ENCODE measurements at regions not wholly inside any gene's neighbourhood (a gene's known extent, or its start where the extent isn't known, plus 50 kb on each side); places are given as distances from the start of the nearest gene placed in this dataset.

GRCh38 chr6:43909474-43910148 is 139.6 kb downstream of the VEGFA start (continued):
- TF ChIP-seq, protein P1, sequence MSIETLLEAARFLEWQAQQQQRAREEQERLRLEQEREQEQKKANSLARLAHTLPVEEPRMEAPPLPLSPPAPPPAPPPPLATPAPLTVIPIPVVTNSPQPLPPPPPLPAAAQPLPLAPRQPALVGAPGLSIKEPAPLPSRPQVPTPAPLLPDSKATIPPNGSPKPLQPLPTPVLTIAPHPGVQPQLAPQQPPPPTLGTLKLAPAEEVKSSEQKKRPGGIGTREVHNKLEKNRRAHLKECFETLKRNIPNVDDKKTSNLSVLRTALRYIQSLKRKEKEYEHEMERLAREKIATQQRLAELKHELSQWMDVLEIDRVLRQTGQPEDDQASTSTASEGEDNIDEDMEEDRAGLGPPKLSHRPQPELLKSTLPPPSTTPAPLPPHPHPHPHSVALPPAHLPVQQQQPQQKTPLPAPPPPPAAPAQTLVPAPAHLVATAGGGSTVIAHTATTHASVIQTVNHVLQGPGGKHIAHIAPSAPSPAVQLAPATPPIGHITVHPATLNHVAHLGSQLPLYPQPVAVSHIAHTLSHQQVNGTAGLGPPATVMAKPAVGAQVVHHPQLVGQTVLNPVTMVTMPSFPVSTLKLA (conservative IDR thresholded peaks at IDR 0.05), result no peak
- TF ChIP-seq, protein P2, sequence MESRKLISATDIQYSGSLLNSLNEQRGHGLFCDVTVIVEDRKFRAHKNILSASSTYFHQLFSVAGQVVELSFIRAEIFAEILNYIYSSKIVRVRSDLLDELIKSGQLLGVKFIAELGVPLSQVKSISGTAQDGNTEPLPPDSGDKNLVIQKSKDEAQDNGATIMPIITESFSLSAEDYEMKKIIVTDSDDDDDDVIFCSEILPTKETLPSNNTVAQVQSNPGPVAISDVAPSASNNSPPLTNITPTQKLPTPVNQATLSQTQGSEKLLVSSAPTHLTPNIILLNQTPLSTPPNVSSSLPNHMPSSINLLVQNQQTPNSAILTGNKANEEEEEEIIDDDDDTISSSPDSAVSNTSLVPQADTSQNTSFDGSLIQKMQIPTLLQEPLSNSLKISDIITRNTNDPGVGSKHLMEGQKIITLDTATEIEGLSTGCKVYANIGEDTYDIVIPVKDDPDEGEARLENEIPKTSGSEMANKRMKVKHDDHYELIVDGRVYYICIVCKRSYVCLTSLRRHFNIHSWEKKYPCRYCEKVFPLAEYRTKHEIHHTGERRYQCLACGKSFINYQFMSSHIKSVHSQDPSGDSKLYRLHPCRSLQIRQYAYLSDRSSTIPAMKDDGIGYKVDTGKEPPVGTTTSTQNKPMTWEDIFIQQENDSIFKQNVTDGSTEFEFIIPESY (CRISPR knock-in tag; IDR thresholded peaks at IDR 0.05), result no peak
- 0 out of 2 replicates have a peak, but pooled peaks have one; percentile 18 for TF ChIP-seq ZNF212 (CRISPR knock-in tag; IDR thresholded peaks at IDR 0.05)
- TF ChIP-seq POLR2B (IDR thresholded peaks at IDR 0.05; ENCODE audit: low read depth, partially characterized antibody), result no peak
- TF ChIP-seq, protein P3, sequence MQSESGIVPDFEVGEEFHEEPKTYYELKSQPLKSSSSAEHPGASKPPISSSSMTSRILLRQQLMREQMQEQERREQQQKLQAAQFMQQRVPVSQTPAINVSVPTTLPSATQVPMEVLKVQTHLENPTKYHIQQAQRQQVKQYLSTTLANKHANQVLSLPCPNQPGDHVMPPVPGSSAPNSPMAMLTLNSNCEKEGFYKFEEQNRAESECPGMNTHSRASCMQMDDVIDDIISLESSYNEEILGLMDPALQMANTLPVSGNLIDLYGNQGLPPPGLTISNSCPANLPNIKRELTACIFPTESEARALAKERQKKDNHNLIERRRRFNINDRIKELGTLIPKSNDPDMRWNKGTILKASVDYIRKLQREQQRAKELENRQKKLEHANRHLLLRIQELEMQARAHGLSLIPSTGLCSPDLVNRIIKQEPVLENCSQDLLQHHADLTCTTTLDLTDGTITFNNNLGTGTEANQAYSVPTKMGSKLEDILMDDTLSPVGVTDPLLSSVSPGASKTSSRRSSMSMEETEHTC (IDR thresholded peaks at IDR 0.05), result no peak
- TF ChIP-seq FOXK1 (CRISPR knock-in tag; IDR thresholded peaks at IDR 0.05; ENCODE audit: borderline replicate concordance), result no peak
- peak; percentile 89 for TF ChIP-seq ZNF76 (CRISPR knock-in tag; IDR thresholded peaks at IDR 0.05; ENCODE audit: borderline replicate concordance)
- peak; percentile 78; the same call in 1 of the 2 replicates for TF ChIP-seq ELF4 (CRISPR knock-in tag; IDR thresholded peaks at IDR 0.05)
- peak; percentile 20; the same call in 1 of the 2 replicates for TF ChIP-seq NFIX (CRISPR knock-in tag; IDR thresholded peaks at IDR 0.05; ENCODE audit: low read depth)
- TF ChIP-seq GTF3C2 (IDR thresholded peaks at IDR 0.05; ENCODE audit: borderline replicate concordance, extremely low read depth, insufficient read length), result no peak
- TF ChIP-seq SMAD4 (CRISPR knock-in tag; conservative IDR thresholded peaks at IDR 0.05), result peak; percentile 85
- TF ChIP-seq SRSF3 (IDR thresholded peaks at IDR 0.05; ENCODE audit: insufficient read depth, low read length), result no peak
- peak; percentile 42; the same call in 1 of the 2 replicates for TF ChIP-seq MEF2D (tag; conservative IDR thresholded peaks at IDR 0.05; ENCODE audit: low read depth)
- peak; percentile 66; the same call in 1 of the 2 replicates for TF ChIP-seq ZNF79 (CRISPR knock-in tag; IDR thresholded peaks at IDR 0.05; ENCODE audit: low read depth)

Data from K562 (cell line).